ENCODE measurements at regions not wholly inside any gene's neighbourhood (a gene's known extent, or its start where the extent isn't known, plus 50 kb on each side); places are given as distances from the start of the nearest gene placed in this dataset.

DNA sequence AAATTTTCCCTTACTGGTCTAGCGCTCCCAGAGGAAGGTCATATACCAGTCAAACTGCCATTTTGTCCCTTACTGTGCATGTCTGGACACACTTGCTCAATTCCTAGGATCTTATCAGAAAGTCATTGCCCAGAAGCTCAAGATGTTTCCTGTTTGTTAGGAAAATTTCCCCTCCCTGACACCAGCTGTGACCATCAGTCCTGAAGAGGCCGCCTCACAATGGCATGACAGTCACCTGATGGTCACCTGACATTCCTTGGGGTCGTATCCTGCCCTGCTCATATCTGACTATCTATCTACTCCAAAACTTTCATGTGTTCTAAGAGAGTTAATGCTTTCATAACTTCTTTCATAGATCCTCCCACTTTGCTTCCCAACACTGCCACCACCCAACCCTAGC, 219.9 kb downstream of the OTOR start:
- Mint-ChIP-seq H3K4me1 (ENCODE audit: low read depth) (no peaks in the 10 kb centered on the region), H3K36me3 (ENCODE audit: low read depth) (no peaks in the 10 kb centered on the region; the same call in 1 of the 2 replicates), H3K4me3 (no peak overlapping the region), H3K27ac (no peak overlapping the region), H3K27me3 (ENCODE audit: insufficient read depth) (no peaks in the 10 kb centered on the region), H3K9me3 (peaks cover 39% of the 10 kb centered on the region)
- no peak for DNase-seq
- TF ChIP-seq, protein P1, sequence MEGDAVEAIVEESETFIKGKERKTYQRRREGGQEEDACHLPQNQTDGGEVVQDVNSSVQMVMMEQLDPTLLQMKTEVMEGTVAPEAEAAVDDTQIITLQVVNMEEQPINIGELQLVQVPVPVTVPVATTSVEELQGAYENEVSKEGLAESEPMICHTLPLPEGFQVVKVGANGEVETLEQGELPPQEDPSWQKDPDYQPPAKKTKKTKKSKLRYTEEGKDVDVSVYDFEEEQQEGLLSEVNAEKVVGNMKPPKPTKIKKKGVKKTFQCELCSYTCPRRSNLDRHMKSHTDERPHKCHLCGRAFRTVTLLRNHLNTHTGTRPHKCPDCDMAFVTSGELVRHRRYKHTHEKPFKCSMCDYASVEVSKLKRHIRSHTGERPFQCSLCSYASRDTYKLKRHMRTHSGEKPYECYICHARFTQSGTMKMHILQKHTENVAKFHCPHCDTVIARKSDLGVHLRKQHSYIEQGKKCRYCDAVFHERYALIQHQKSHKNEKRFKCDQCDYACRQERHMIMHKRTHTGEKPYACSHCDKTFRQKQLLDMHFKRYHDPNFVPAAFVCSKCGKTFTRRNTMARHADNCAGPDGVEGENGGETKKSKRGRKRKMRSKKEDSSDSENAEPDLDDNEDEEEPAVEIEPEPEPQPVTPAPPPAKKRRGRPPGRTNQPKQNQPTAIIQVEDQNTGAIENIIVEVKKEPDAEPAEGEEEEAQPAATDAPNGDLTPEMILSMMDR (IDR thresholded peaks at IDR 0.05), result no peak

DNA sequence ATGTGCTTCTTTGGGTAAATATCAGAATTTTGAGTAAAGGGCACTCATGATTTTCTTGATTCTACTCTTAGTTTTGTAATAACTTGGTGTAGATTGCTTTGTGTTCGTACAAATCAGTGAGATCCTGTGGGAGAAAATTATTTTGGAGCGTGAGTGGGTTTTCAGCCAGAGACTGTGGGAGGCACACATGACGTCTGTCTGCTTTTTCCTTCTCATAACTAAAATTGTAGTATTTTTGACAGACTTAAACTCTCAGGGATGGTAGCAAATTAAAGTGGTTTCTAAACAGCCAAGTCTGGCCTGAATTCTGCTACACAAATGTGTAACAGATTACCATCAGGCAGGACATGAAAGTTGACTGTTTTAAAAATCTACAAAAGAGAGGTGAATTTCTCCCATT, 222.6 kb downstream of the OTOR start:
- Mint-ChIP-seq H3K9me3 (peaks cover 51% of the 10 kb centered on the region), H3K4me3 (no peak overlapping the region), H3K4me1 (ENCODE audit: low read depth) (no peaks in the 10 kb centered on the region), H3K27me3 (ENCODE audit: insufficient read depth) (no peaks in the 10 kb centered on the region), H3K27ac (no peak overlapping the region), H3K36me3 (ENCODE audit: low read depth) (no peaks in the 10 kb centered on the region; the same call in 1 of the 2 replicates)
- TF ChIP-seq, protein P1 (IDR thresholded peaks at IDR 0.05), result no peak
- no peak for DNase-seq

DNA sequence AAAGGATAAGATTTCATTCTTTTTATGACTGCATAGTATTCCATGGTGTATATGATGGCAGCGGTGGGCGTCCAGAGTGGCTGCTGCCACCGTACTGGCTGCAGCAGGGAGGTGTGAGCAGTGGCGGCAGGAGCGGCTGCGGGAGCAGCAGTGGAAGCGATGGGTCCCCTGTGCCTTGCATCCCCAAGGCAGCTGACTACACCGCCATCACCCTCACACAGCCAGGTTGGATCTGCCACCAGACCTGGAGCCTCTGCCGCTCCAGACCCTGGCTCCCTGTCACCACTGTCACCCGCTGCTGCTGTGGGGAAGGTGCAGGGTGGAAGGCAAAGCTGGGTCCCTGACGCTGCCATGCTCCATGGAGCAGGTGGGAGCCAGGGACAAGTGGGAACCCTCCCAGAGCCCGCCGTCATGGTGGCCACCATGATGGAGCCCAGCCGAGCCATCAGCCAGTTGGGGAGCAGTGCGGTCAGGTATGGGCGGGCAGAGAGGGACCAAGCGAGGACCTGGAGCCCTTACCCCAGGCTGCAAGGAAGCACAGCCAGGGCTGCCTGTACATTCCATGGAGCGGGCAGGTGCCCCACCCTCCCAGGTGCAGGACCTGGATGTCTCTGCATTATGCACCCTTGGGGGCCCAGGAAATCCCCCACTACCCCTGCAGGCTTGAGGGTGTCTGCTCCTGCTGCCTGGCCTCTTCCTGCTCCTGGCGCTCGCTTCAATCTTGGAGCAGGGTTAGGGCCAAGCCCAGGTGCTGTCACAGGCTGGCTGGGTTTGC, 226.1 kb downstream of the OTOR start:
- Mint-ChIP-seq H3K27me3 (ENCODE audit: insufficient read depth) (no peaks in the 10 kb centered on the region; the same call in 1 of the 2 replicates), H3K9me3 (peaks cover 52% of the 10 kb centered on the region), H3K27ac (no peak overlapping the region), H3K4me1 (ENCODE audit: low read depth) (no peaks in the 10 kb centered on the region), H3K4me3 (no peak overlapping the region), H3K36me3 (ENCODE audit: low read depth) (no peaks in the 10 kb centered on the region; the same call in 1 of the 2 replicates)
- DNase-seq, result no peak
- TF ChIP-seq, protein P1 (IDR thresholded peaks at IDR 0.05), result no peak

DNA sequence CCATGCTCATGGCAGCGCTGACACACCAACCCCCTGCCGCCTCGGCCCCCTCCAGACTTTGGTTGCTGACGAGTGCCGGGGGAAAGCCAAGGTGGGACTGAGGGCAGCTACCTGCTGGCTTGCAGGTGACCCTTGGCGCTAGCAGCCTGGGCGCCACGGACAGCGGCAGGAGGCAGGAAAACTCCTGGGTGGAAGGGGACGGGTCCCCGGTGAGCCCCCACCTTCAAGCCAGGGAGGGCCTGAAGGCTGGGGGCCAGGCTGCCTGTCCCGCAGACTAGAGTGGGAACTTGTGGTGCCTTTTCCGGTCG, 226.7 kb downstream of the OTOR start:
- Mint-ChIP-seq H3K4me3 (no peak overlapping the region), H3K9me3 (peaks cover 49% of the 10 kb centered on the region), H3K27me3 (ENCODE audit: insufficient read depth) (no peaks in the 10 kb centered on the region; the same call in 1 of the 2 replicates), H3K27ac (no peak overlapping the region), H3K36me3 (ENCODE audit: low read depth) (no peaks in the 10 kb centered on the region; the same call in 1 of the 2 replicates), H3K4me1 (ENCODE audit: low read depth) (no peaks in the 10 kb centered on the region)
- TF ChIP-seq, protein P1 (IDR thresholded peaks at IDR 0.05), result no peak
- no peak for DNase-seq

DNA sequence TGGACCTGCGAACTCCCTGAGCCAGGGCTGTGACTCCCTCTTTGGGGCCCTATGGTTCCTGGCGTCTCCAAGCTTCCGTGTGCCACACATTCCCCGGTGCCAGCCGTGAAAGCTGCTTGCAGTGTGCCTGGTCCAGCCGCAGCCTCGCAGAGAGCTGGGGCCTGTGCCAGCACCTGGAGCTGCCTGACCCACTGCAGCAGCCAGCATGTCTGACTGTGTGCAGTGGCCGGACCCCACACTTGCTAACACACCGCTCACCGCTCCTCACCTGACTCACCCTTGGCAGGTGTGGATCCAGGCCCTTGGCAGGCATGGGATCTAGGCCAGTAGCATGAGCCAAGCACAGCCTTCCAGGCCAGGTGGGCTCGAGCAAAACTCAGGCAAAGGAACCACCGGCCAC, 227.5 kb downstream of the OTOR start:
- no peaks in the 10 kb centered on the region for H3K36me3 Mint-ChIP-seq (ENCODE audit: low read depth)
- DNase-seq, result no peak
- H3K27ac Mint-ChIP-seq, result no peak overlapping the region
- H3K4me1 Mint-ChIP-seq (ENCODE audit: low read depth), result no peaks in the 10 kb centered on the region
- H3K4me3 Mint-ChIP-seq, result no peak overlapping the region
- no peaks in the 10 kb centered on the region; the same call in 1 of the 2 replicates for H3K27me3 Mint-ChIP-seq (ENCODE audit: insufficient read depth)
- peaks cover 50% of the 10 kb centered on the region for H3K9me3 Mint-ChIP-seq
- TF ChIP-seq, protein P1 (IDR thresholded peaks at IDR 0.05), result no peak

All from HFFc6 (cell line).